Astrocyte of the spinal cord (primary cell): ENCODE measurements at regions not wholly inside any gene's neighbourhood (a gene's known extent, or its start where the extent isn't known, plus 50 kb on each side); places are given as distances from the start of the nearest gene placed in this dataset.
"Not testable (repeated sequence)": the region's sequence is repeated elsewhere in the genome, so short reads cannot be mapped to it uniquely, and the experiment has no call there.

Experiments
- DNase-seq: peaks from one replicate; pipeline ENCODE4 v3.0.0; 2011; ENCODE audit warnings: low read depth, low spot score
- H3K4me3 ChIP-seq: 2 replicates; pipeline ENCODE4 v1.5.1; 2011; ENCODE audit warnings: low read depth, mild to moderate bottlenecking, low read length, moderate library complexity
- in situ Hi-C: cut with HindIII; loops from 2 replicates; pipeline ENCODE4 v1.10.0; 2017; ENCODE audit warnings: low sequenced_read_pairs
- TF ChIP-seq, protein P1 (sequence below): IDR thresholded peaks from 2 replicates; pipeline ENCODE4 v1.5.1; 2012; ENCODE audit warnings: low read depth, mild to moderate bottlenecking, low read length, inconsistent platforms

DNA sequence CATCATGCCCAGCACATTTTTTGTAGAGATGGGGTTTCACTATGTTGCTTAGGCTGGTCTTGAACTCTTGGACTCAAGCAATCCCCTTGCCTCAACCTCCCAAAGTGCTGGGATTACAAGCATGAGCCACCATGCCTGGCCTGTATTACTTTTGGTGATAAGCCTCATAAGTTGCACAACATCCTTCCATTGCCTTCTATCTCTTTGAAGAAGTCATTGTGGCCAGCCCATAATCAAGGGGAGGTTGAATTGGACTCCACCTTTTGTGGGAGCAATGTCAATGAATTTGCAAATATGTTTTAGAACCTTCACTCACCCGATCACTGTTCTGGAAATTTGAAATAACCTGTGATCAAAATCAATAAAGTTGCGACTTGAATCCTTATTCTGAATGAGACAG lies 104.3 kb upstream of the CLINT1 start:
- TF ChIP-seq, protein P1, sequence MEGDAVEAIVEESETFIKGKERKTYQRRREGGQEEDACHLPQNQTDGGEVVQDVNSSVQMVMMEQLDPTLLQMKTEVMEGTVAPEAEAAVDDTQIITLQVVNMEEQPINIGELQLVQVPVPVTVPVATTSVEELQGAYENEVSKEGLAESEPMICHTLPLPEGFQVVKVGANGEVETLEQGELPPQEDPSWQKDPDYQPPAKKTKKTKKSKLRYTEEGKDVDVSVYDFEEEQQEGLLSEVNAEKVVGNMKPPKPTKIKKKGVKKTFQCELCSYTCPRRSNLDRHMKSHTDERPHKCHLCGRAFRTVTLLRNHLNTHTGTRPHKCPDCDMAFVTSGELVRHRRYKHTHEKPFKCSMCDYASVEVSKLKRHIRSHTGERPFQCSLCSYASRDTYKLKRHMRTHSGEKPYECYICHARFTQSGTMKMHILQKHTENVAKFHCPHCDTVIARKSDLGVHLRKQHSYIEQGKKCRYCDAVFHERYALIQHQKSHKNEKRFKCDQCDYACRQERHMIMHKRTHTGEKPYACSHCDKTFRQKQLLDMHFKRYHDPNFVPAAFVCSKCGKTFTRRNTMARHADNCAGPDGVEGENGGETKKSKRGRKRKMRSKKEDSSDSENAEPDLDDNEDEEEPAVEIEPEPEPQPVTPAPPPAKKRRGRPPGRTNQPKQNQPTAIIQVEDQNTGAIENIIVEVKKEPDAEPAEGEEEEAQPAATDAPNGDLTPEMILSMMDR: no peak
- no peak overlapping the region for H3K4me3 ChIP-seq
- in situ Hi-C loops: no loop called here
- no peak for DNase-seq

DNA sequence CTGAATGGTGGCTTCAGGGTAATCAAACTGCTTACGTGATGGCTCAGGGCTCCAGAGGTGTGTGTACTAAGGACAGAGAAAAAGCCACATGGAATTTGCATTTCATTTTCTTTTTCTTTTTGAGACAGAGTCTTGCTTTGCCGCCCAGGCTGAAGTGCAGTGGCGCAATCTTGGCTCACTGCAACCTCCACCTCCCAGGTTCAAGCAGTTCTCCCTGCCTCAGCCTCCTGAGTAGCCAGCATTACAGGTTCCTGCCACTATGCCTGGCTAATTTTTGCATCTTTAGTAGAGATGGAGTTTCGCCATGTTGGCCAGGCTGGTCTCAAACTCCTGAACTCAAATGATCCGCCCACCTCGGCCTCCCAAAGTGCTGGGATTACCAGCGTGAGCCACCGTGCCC lies 103.7 kb upstream of the CLINT1 start:
- DNase-seq, in situ Hi-C loops, H3K4me3 ChIP-seq: not testable (repeated sequence)

DNA sequence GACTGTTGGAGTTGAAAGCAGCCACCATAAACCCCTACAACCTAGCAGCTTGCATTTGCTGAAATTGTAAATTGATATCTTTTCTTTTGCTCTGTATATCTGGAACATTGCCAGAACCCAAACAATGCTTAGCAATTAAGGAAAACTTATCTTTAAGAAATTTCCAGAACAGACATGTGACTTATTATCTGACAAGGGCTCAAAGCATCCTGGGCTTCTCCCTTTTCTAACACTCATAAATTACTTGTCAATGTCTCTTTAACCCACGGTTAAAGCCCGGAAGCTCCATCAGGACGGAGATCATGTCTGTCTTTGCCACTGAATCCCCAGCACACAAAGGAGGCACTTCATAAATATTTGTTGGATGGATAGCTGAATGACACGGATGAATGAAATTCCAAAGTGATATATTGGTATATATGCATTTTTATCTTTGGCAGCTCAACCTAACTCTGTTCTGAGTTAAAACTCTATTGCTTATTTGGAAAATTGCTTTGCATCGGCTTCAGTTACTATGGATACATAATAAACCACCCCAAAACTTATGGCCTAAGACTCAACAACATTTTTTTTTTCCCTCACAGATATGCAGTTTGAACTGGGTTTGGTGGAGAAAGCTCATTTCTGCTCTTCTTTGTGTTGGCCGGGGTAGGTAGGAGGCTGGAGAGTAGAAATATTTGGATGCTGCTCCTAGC lies 103.1 kb upstream of the CLINT1 start:
- in situ Hi-C loops: no loop called here
- no peak overlapping the region for H3K4me3 ChIP-seq
- TF ChIP-seq, protein P1: no peak
- DNase-seq: no peak

DNA sequence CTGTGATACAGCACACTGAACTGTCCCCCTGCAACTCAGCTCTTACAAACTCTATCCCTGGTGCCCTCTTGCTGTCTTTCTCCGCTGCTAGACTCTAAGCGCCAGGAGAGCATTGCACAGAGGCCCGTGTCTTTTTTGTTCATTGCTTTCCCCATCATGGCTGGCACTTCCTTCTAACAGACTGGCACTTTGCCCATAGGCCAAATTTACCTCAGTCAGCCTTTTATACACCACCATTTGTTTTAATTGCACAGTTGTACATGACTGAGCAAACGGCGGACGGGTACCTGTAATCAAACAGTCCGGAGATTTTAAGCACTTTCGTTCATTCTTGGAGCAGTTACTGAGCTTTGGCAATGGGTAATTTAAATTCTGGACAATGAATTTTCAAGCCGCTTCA lies 102.2 kb upstream of the CLINT1 start:
- TF ChIP-seq, protein P1: no peak
- no peak for DNase-seq
- in situ Hi-C loops: no loop called here
- no peak overlapping the region for H3K4me3 ChIP-seq

DNA sequence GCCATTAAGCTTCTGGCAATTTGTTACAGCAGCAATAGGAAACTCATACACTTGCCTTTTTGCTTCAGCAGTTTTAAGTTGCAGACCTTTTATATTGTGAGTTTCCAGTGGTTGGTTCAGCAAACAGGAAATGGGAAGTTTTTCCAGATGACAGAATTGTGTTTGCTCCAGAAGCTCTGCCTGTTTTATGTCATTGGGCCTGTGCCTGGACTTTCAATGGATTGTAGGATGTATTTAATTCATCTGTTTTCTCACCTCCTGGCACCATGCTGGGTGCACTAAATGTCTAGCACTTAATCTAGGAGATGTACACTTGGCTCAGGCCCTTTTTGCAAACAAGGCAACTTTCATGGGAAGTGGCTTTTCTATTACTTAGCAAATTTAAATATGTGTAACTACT lies 100.4 kb upstream of the CLINT1 start:
- TF ChIP-seq, protein P1: no peak
- in situ Hi-C loops: no loop called here
- no peak overlapping the region for H3K4me3 ChIP-seq
- no peak for DNase-seq

DNA sequence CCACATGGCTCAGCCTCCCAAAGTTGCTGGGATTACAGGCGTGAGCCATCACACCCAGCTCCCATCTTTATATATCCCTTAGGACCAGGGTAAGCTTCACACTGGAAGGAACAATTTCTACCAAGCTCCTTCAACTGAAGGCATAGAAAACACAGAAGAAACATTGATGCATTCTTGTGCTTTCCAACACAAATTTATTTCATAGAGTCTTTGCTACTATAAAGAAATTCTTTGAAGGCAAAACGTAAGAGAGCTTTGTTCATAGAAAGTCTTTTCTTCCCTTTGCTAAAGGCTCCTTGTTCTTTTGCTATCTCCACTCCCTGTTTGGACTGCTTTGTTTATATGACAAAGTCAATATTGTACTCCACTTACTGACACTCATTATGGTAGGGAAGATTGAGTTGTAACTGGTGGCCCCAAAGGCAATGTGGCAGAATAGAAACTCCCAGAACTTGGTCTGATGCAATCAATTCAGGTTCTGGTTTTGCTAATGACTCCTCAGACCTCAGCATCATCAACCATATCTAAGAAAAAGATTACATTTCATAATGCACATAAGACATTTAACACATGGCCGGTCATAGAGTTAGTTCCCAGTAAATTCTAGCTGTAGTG lies 97.4 kb upstream of the CLINT1 start:
- H3K4me3 ChIP-seq: no peak overlapping the region
- TF ChIP-seq, protein P1: no peak
- in situ Hi-C loops: no loop called here
- no peak for DNase-seq

DNA sequence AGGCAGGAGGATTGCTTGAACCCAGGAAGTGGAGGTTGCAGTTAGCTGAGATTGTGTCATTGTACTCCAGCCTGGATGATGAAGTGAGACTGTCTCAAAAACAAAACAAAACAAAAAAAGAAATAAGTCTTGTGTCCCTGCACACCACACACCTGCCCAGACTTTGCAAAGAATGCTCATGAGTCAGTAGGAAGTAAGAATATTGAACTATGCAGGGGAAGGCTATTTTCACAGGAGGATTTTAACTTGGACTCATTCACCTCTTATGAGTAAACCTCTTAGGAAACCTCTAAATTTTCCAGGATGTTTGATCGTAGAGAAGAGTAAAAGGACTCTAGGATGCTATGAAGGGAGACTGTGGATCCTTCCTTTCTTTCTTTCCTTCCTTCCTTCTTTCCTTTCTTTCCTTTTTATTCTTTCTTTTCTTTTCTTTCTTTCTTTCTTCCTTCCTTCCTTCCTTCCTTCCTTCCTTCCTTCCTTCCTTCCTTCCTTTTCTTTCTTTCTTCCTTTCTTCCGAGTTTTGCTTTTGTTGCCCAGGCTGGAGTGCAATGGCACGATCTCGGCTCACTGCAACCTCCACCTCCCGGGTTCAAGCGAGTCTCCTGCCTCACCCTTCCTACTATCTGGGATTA lies 96.7 kb upstream of the CLINT1 start:
- in situ Hi-C loops: no loop called here
- TF ChIP-seq, protein P1: no peak
- no peak for DNase-seq
- H3K4me3 ChIP-seq: no peak overlapping the region
